ENCODE measurements at regions not wholly inside any gene's neighbourhood (a gene's known extent, or its start where the extent isn't known, plus 50 kb on each side); places are given as distances from the start of the nearest gene placed in this dataset.

- no peak for DNase-seq (ENCODE audit: low spot score)
Measured at GRCh38 chr14:101480022-101480746, 81.1 kb upstream of the DIO3 start.

GRCh38 chr14:101480747-101481530 is 80.4 kb upstream of the DIO3 start:
- DNase-seq (ENCODE audit: low spot score) = no peak

GRCh38 chr14:101481557-101481956 is 79.7 kb upstream of the DIO3 start:
- DNase-seq (ENCODE audit: low spot score) = no peak

- DNase-seq (ENCODE audit: low spot score) = no peak
Measured at GRCh38 chr14:101482066-101482465, 79.2 kb upstream of the DIO3 start.

GRCh38 chr14:101483829-101484228 is 77.5 kb upstream of the DIO3 start:
- no peak for DNase-seq (ENCODE audit: low spot score)

GRCh38 chr14:101489092-101489760 is 72.1 kb upstream of the DIO3 start:
- no peak for DNase-seq (ENCODE audit: low spot score)

- DNase-seq (ENCODE audit: low spot score) = no peak
Measured at GRCh38 chr14:101490771-101491170, 70.5 kb upstream of the DIO3 start.

GRCh38 chr14:101491841-101492240 is 69.5 kb upstream of the DIO3 start:
- DNase-seq (ENCODE audit: low spot score) = no peak

GRCh38 chr14:101492716-101493115 is 68.6 kb upstream of the DIO3 start:
- DNase-seq (ENCODE audit: low spot score) = no peak

- no peak for DNase-seq (ENCODE audit: low spot score)
Measured at GRCh38 chr14:101494826-101495225, 66.5 kb upstream of the DIO3 start.

- no peak for DNase-seq (ENCODE audit: low spot score)
Measured at GRCh38 chr14:101495284-101495683, 66.0 kb upstream of the DIO3 start.

GRCh38 chr14:101495827-101496775 is 65.2 kb upstream of the DIO3 start:
- no peak for DNase-seq (ENCODE audit: low spot score)

- no peak for DNase-seq (ENCODE audit: low spot score)
Measured at GRCh38 chr14:101496776-101497683, 64.3 kb upstream of the DIO3 start.

- DNase-seq (ENCODE audit: low spot score) = no peak
Measured at GRCh38 chr14:101497684-101498525, 63.4 kb upstream of the DIO3 start.

- no peak for DNase-seq (ENCODE audit: low spot score)
Measured at GRCh38 chr14:101498526-101498860, 62.8 kb upstream of the DIO3 start.

GRCh38 chr14:101499080-101499479 is 62.2 kb upstream of the DIO3 start:
- no peak for DNase-seq (ENCODE audit: low spot score)

- no peak for DNase-seq (ENCODE audit: low spot score)
Measured at GRCh38 chr14:101499513-101499912, 61.8 kb upstream of the DIO3 start.

GRCh38 chr14:101500061-101500460 is 61.2 kb upstream of the DIO3 start:
- no peak for DNase-seq (ENCODE audit: low spot score)

- no peak for DNase-seq (ENCODE audit: low spot score)
Measured at GRCh38 chr14:101500681-101501080, 60.6 kb upstream of the DIO3 start.

- no peak for DNase-seq (ENCODE audit: low spot score)
Measured at GRCh38 chr14:101501341-101501740, 60.0 kb upstream of the DIO3 start.
